ENCODE measurements at regions not wholly inside any gene's neighbourhood (a gene's known extent, or its start where the extent isn't known, plus 50 kb on each side); places are given as distances from the start of the nearest gene placed in this dataset.
A peak's percentile ranks its signal among the peaks of the same experiment; 100 is the strongest.

GRCh38 chr20:50304501-50304856 is 113.8 kb downstream of the CEBPB start:
- H3K4me3 ChIP-seq (ENCODE audit: control insufficient read depth, low read depth, low read length) = no peak overlapping the region
- TF ChIP-seq CTCF (IDR thresholded peaks at IDR 0.05; ENCODE audit: control insufficient read depth, insufficient read depth, low read depth, low read length, missing control alignments) = no peak
- DNase-seq (ENCODE audit: low read depth) = no peak

GRCh38 chr20:50304923-50305635 is 114.4 kb downstream of the CEBPB start:
- DNase-seq (ENCODE audit: low read depth) = peak; percentile 88
- H3K4me3 ChIP-seq (ENCODE audit: control insufficient read depth, low read depth, low read length) = no peak overlapping the region
- no peak for TF ChIP-seq CTCF (IDR thresholded peaks at IDR 0.05; ENCODE audit: control insufficient read depth, insufficient read depth, low read depth, low read length, missing control alignments)

- no peak for TF ChIP-seq CTCF (IDR thresholded peaks at IDR 0.05; ENCODE audit: control insufficient read depth, insufficient read depth, low read depth, low read length, missing control alignments)
- no peak overlapping the region for H3K4me3 ChIP-seq (ENCODE audit: control insufficient read depth, low read depth, low read length)
- DNase-seq (ENCODE audit: low read depth) = no peak
Measured at GRCh38 chr20:50305636-50306477, 115.2 kb downstream of the CEBPB start.

- no peak for TF ChIP-seq CTCF (IDR thresholded peaks at IDR 0.05; ENCODE audit: control insufficient read depth, insufficient read depth, low read depth, low read length, missing control alignments)
- no peak for DNase-seq (ENCODE audit: low read depth)
Measured at GRCh38 chr20:50306478-50307423, 116.1 kb downstream of the CEBPB start.

GRCh38 chr20:50308166-50308512 is 117.5 kb downstream of the CEBPB start:
- no peak overlapping the region for H3K4me3 ChIP-seq (ENCODE audit: control insufficient read depth, low read depth, low read length)
- TF ChIP-seq CTCF (IDR thresholded peaks at IDR 0.05; ENCODE audit: control insufficient read depth, insufficient read depth, low read depth, low read length, missing control alignments) = no peak
- DNase-seq (ENCODE audit: low read depth) = no peak

More at GRCh38 chr20:50306478-50307423, 116.1 kb downstream of the CEBPB start:
- no peak overlapping the region for H3K4me3 ChIP-seq (ENCODE audit: control insufficient read depth, low read depth, low read length)
